HCT116 (cell line): ENCODE measurements at regions not wholly inside any gene's neighbourhood (a gene's known extent, or its start where the extent isn't known, plus 50 kb on each side); places are given as distances from the start of the nearest gene placed in this dataset.

ENCODE experiments used
- ATAC-seq: fragments of 200-7000 bp; cut with Tn5 transposase; 2 replicates; pipeline ENCODE4 v1.9.1; 2020; ENCODE audit warnings: mild to moderate bottlenecking, moderate library complexity
- BruUV-seq: library from RNA; stranded (reverse); fragments of 400-500 nt; replicated peaks from 2 replicates; lab custom pipeline; 2021; lab: Mats Ljungman, UMichigan
- CTCF ChIA-PET: fragments of 300-600 bp; sonication (Branson Sonifier 250); formaldehyde crosslinking; loops from one replicate; lab custom pipeline; 2021; ENCODE audit warnings: antibody characterized with exemption; lab: Charles Lee
- POLR2A ChIA-PET: fragments of 300-600, 350-600 bp; sonication (Branson Sonifier 250); formaldehyde crosslinking; loops from one replicate; lab custom pipeline; 2021; ENCODE audit warnings: antibody characterized with exemption; lab: Charles Lee
- RAD21 ChIA-PET, 2 experiments: fragments of 300-600 bp; sonication (Branson Sonifier 250); formaldehyde crosslinking; loops; one replicate each; lab custom pipeline; 2023; ENCODE audit warnings: low total read pairs in 2 of 2; ENCODE audit not compliant: uncharacterized antibody in 2 of 2, unreplicated experiment in 2 of 2, low non-redundant PET in 1 of 2; lab: Charles Lee
- DNase-seq: peaks from one replicate; pipeline ENCODE4 v3.0.0-alpha.2; 2010; ENCODE audit warnings: low read depth, low spot score
- H2AFZ ChIP-seq: fragments of 200-600 bp; shearing (Covaris generic), sonication (generic); 2 replicates; pipeline ENCODE4 v1.6.1; 2017; ENCODE audit warnings: low read depth, mixed run types, mixed read lengths, antibody characterized with exemption, low read length; ENCODE audit not compliant: poor library complexity, severe bottlenecking
- H3K27ac ChIP-seq: 2 replicates; pipeline ENCODE4 v1.5.1; 2012; ENCODE audit warnings: low read depth, low read length
- H3K27me3 ChIP-seq: fragments of 200-600 bp; sonication (generic); 2 replicates; pipeline ENCODE4 v1.6.1; 2016; ENCODE audit warnings: mixed run types, low read length, mixed read lengths; ENCODE audit not compliant: insufficient read depth
- H3K36me3 ChIP-seq, 2 experiments: fragments of 200-500 bp in 1 of 2; fragments of 200-600 bp in 1 of 2; sonication (Bioruptor generic) in 1 of 2; sonication (generic) in 1 of 2; 2 replicates each; pipeline versions ENCODE4 v1.5.1 to v1.6.1; 2014 to 2016; ENCODE audit warnings: low read length in 2 of 2, inconsistent platforms in 1 of 2, mixed read lengths in 1 of 2, mixed run types in 1 of 2; ENCODE audit not compliant: insufficient read depth in 2 of 2, control insufficient read depth in 1 of 2
- H3K4me1 ChIP-seq, 2 experiments: fragments of 200-600 bp in 1 of 2; sonication (generic) in 1 of 2; 2 replicates each; pipeline versions ENCODE4 v1.5.1 to v1.6.1; 2012 to 2017; ENCODE audit warnings: low read length in 2 of 2, inconsistent platforms in 1 of 2, mild to moderate bottlenecking in 1 of 2, mixed read lengths in 1 of 2, mixed run types in 1 of 2, moderate library complexity in 1 of 2; ENCODE audit not compliant: insufficient read depth in 2 of 2, control insufficient read depth in 1 of 2
- H3K4me2 ChIP-seq: fragments of 200-600 bp; sonication (generic); 2 replicates; pipeline ENCODE4 v1.6.1; 2017; ENCODE audit warnings: mixed run types, low read length, mixed read lengths
- H3K4me3 ChIP-seq, 2 experiments: fragments of 200-600 bp in 1 of 2; sonication (generic) in 1 of 2; replicated peaks in 1 of 2; 2 replicates each; pipeline ENCODE4 v1.5.1; 2011 to 2016; ENCODE audit warnings: low read length in 2 of 2, control low read depth in 1 of 2, low read depth in 1 of 2, mild to moderate bottlenecking in 1 of 2, mixed read lengths in 1 of 2, mixed run types in 1 of 2
- H3K79me2 ChIP-seq: fragments of 200-600 bp; sonication (generic); 2 replicates; pipeline ENCODE4 v1.6.1; 2017; ENCODE audit warnings: mild to moderate bottlenecking, mixed run types, low read length, moderate library complexity, mixed read lengths; ENCODE audit not compliant: insufficient read depth
- H3K9ac ChIP-seq: fragments of 200-600 bp; sonication (generic); 2 replicates; pipeline ENCODE4 v1.6.1; 2016; ENCODE audit warnings: low read length, mixed read lengths
- H3K9me2 ChIP-seq: fragments of 200-600 bp; sonication (generic), shearing (Covaris generic); 2 replicates; pipeline ENCODE4 v1.6.1; 2017; ENCODE audit warnings: mixed run types, mild to moderate bottlenecking, moderate library complexity; ENCODE audit not compliant: insufficient read depth
- H3K9me3 ChIP-seq, 2 experiments: fragments of 200-500 bp in 1 of 2; fragments of 200-600 bp in 1 of 2; sonication (Bioruptor generic) in 1 of 2; sonication (generic) in 1 of 2; 2 replicates each; pipeline ENCODE4 v1.6.1; 2014 to 2017; ENCODE audit warnings: low read length in 2 of 2, mixed read lengths in 2 of 2, inconsistent platforms in 1 of 2, low read depth in 1 of 2, mild to moderate bottlenecking in 1 of 2, mixed run types in 1 of 2, moderate library complexity in 1 of 2; ENCODE audit not compliant: control insufficient read depth in 1 of 2, insufficient read depth in 1 of 2
- H4K20me1 ChIP-seq: fragments of 200-600 bp; sonication (generic), shearing (Covaris generic); 2 replicates; pipeline ENCODE4 v1.6.1; 2017; ENCODE audit warnings: mixed run types, mild to moderate bottlenecking, moderate library complexity; ENCODE audit not compliant: insufficient read depth
- CBX3 ChIP-seq: IDR thresholded peaks from 2 replicates; pipeline ENCODE4 v1.6.1; 2012; ENCODE audit warnings: low read depth
- CEBPB ChIP-seq: IDR thresholded peaks from 2 replicates; pipeline ENCODE4 v1.6.1; 2012; ENCODE audit warnings: low read depth
- EGR1 ChIP-seq: IDR thresholded peaks from 2 replicates; pipeline ENCODE4 v1.6.1; 2012; ENCODE audit warnings: low read depth
- EZH2phosphoT487 ChIP-seq: fragments of 200-600 bp; IDR thresholded peaks from 2 replicates; pipeline ENCODE4 v1.6.1; 2018; ENCODE audit warnings: antibody characterized with exemption, borderline replicate concordance
- JUND ChIP-seq: IDR thresholded peaks from 2 replicates; pipeline ENCODE4 v1.6.1; 2012
- POLR2A ChIP-seq: IDR thresholded peaks from 2 replicates; pipeline ENCODE4 v1.7.0; 2011; ENCODE audit warnings: borderline replicate concordance; ENCODE audit not compliant: insufficient read depth, insufficient read length; ENCODE audit errors: extremely low read depth
- POLR2AphosphoS5 ChIP-seq: IDR thresholded peaks from 2 replicates; pipeline ENCODE4 v1.6.1; 2011; ENCODE audit warnings: mild to moderate bottlenecking, low read depth, low read length, moderate library complexity
- RAD21 ChIP-seq: IDR thresholded peaks from 2 replicates; pipeline ENCODE4 v1.6.1; 2012; ENCODE audit warnings: low read depth, mild to moderate bottlenecking
- REST ChIP-seq: IDR thresholded peaks from 2 replicates; pipeline ENCODE4 v1.6.1; 2012; ENCODE audit warnings: low read depth
- YY1 ChIP-seq: IDR thresholded peaks from 2 replicates; pipeline ENCODE4 v1.6.1; 2011; ENCODE audit warnings: low read length, low read depth, moderate library complexity, mild to moderate bottlenecking; ENCODE audit not compliant: insufficient replicate concordance; ENCODE audit errors: extremely low read depth
- ZBTB33 ChIP-seq: IDR thresholded peaks from 2 replicates; pipeline ENCODE4 v1.6.1; 2011; ENCODE audit warnings: mild to moderate bottlenecking, low read length, moderate library complexity; ENCODE audit not compliant: insufficient replicate concordance; ENCODE audit errors: extremely low read depth
- ZFX ChIP-seq: fragments of 450-650 bp; IDR thresholded peaks from 2 replicates; pipeline ENCODE4 v1.6.1; 2017
- ZNF274 ChIP-seq: fragments of 200-500 bp; sonication (Bioruptor generic); IDR thresholded peaks from 2 replicates; pipeline ENCODE4 v1.6.1; 2014; ENCODE audit warnings: mild to moderate bottlenecking, low read depth, low read length, inconsistent platforms
- intact Hi-C: fragments of 100-400 bp; cut with micrococcal nuclease; formaldehyde crosslinking; loops from 2 replicates; pipeline ENCODE4 v1.10.0; 2022

GRCh38 chr9:117906763-117907162, 202.6 kb downstream of the TLR4 start:
- POLR2A ChIA-PET = no interaction called here
- TF ChIP-seq POLR2A = no peak
- Histone ChIP-seq H3K36me3 (no peaks in the 10 kb centered on the region), H3K4me3 (no peak overlapping the region), H2AFZ (no peak overlapping the region), H3K9me2 (no peaks in the 10 kb centered on the region), H3K27ac (no peak overlapping the region), H3K9me3 (peaks cover 14 to 15% of the 10 kb centered on the region in 2 experiments; a peak in 2 of 4 replicates), H3K9ac (no peak overlapping the region), H3K79me2 (no peaks in the 10 kb centered on the region), H3K27me3 (no peaks in the 10 kb centered on the region), H4K20me1 (no peaks in the 10 kb centered on the region), H3K4me1 (no peaks in the 10 kb centered on the region), H3K4me2 (no peak overlapping the region)
- DNase-seq = no peak
- intact Hi-C loops = no loop called here
- BruUV-seq = no TSS peak
- ATAC-seq = no peak
- CTCF ChIA-PET = no interaction called here
- RAD21 ChIA-PET = no interaction called here

GRCh38 chr9:117907420-117907819, 203.2 kb downstream of the TLR4 start:
- Histone ChIP-seq H3K4me3 (no peak overlapping the region), H3K4me2 (no peak overlapping the region), H3K27ac (no peak overlapping the region), H3K9me2 (no peaks in the 10 kb centered on the region), H4K20me1 (no peaks in the 10 kb centered on the region), H3K36me3 (no peaks in the 10 kb centered on the region), H3K9me3 (peaks cover 14 to 15% of the 10 kb centered on the region in 2 experiments; a peak in 2 of 4 replicates), H3K4me1 (no peaks in the 10 kb centered on the region), H2AFZ (no peak overlapping the region), H3K79me2 (no peaks in the 10 kb centered on the region), H3K9ac (no peak overlapping the region), H3K27me3 (no peaks in the 10 kb centered on the region)
- no TSS peak for BruUV-seq
- ChIA-PET CTCF (no interaction called here), RAD21 (no interaction called here), POLR2A (no interaction called here)
- no peak for TF ChIP-seq ZNF274
- no peak for TF ChIP-seq POLR2AphosphoS5
- no peak for TF ChIP-seq ZFX
- no peak for TF ChIP-seq EZH2phosphoT487
- no peak for TF ChIP-seq ZBTB33
- TF ChIP-seq CEBPB = no peak
- TF ChIP-seq YY1 = no peak
- no peak for TF ChIP-seq RAD21
- TF ChIP-seq CBX3 = no peak
- TF ChIP-seq JUND = no peak
- no peak for TF ChIP-seq REST
- no peak for TF ChIP-seq EGR1
- ATAC-seq = no peak
- DNase-seq = no peak
- intact Hi-C loops = no loop called here
